Upper lobe of right lung (tissue), 1 donor: ENCODE measurements at regions not wholly inside any gene's neighbourhood (a gene's known extent, or its start where the extent isn't known, plus 50 kb on each side); places are given as distances from the start of the nearest gene placed in this dataset.
"Not testable (repeated sequence)": the region's sequence is repeated elsewhere in the genome, so short reads cannot be mapped to it uniquely, and the experiment has no call there.

Source experiments
- ATAC-seq: fragments of 200-7000 bp; cut with Tn5 transposase; one replicate; pipeline ENCODE4 v1.9.1; 2020; ENCODE audit warnings: mild to moderate bottlenecking, moderate library complexity
- DNase-seq: peaks from one replicate; pipeline ENCODE4 v3.0.0-alpha.2; 2020
- H3K27ac ChIP-seq: fragments of 200-600 bp; one replicate; pipeline ENCODE4 v1.8.0; 2022
- H3K27me3 ChIP-seq: fragments of 200-600 bp; one replicate; pipeline ENCODE4 v1.8.0; 2022; ENCODE audit warnings: mild to moderate bottlenecking
- H3K36me3 ChIP-seq: fragments of 200-600 bp; one replicate; pipeline ENCODE4 v1.8.0; 2022
- H3K4me1 ChIP-seq: fragments of 200-600 bp; one replicate; pipeline ENCODE4 v1.8.0; 2022
- H3K4me3 ChIP-seq: fragments of 200-600 bp; one replicate; pipeline ENCODE4 v1.8.0; 2022; ENCODE audit warnings: mild to moderate bottlenecking
- H3K9me3 ChIP-seq: fragments of 200-600 bp; one replicate; pipeline ENCODE4 v1.8.0; 2022
- intact Hi-C: fragments of 100-400 bp; cut with DNase I; formaldehyde crosslinking; loops from one replicate; pipeline ENCODE4 v1.11.0; 2022
- TF ChIP-seq, protein P1 (sequence below): fragments of 200-600 bp; IDR thresholded peaks from one replicate; pipeline ENCODE4 v1.8.0; 2022; ENCODE audit warnings: antibody characterized with exemption
- donor health status: DM: no; HTN: yes; CAD: no; lungs with severe emphysema.

DNA sequence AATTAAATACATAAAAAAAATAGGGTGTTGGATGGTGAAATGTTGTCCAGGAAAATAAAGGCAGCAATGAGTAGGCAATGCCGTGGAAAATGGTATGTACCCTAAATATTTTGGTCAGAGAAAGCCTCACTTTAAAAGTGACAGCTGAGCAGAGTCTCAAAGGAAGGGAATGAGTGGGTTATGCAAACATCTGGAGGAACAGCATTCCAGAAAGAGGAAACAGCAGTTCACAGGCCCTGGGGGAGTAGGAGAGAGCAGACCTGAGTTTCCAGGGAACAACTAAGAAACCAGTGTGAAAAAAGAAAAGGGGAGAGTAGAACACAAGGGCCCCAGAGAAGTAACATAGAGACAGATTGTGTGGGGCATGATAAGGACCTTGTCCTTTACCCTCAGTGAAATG lies 230.0 kb upstream of the CNTN3 start:
- TF ChIP-seq, protein P1, sequence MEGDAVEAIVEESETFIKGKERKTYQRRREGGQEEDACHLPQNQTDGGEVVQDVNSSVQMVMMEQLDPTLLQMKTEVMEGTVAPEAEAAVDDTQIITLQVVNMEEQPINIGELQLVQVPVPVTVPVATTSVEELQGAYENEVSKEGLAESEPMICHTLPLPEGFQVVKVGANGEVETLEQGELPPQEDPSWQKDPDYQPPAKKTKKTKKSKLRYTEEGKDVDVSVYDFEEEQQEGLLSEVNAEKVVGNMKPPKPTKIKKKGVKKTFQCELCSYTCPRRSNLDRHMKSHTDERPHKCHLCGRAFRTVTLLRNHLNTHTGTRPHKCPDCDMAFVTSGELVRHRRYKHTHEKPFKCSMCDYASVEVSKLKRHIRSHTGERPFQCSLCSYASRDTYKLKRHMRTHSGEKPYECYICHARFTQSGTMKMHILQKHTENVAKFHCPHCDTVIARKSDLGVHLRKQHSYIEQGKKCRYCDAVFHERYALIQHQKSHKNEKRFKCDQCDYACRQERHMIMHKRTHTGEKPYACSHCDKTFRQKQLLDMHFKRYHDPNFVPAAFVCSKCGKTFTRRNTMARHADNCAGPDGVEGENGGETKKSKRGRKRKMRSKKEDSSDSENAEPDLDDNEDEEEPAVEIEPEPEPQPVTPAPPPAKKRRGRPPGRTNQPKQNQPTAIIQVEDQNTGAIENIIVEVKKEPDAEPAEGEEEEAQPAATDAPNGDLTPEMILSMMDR: no peak
- intact Hi-C loops: no loop called here
- H3K36me3 ChIP-seq: no peaks in the 10 kb centered on the region
- DNase-seq (no peak), ATAC-seq (no peak)
- no peak overlapping the region for H3K4me3 ChIP-seq
- H3K27ac ChIP-seq: no peak overlapping the region
- H3K4me1 ChIP-seq: no peaks in the 10 kb centered on the region
- H3K27me3 ChIP-seq: no peaks in the 10 kb centered on the region
- H3K9me3 ChIP-seq: no peaks in the 10 kb centered on the region

DNA sequence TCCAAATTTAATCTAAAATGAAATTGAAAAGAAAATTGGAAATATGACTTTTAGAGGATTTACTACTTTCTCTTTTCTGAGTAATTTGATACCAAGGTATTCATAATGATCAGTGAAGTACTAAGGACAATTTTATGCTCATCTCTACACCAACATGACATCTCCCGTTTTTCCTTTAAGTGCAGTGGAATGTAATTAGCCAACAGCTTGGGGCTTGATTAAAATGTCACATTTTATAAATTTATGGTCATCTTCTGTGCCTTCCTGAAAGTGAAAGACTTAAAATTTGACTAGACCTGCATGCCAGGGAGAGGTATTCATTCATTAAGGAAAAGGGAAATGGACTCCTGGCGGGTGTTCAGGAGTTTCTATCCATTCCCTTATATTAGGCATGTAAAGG lies 228.2 kb upstream of the CNTN3 start:
- no peaks in the 10 kb centered on the region for H3K9me3 ChIP-seq
- no peak for DNase-seq
- H3K27me3 ChIP-seq: no peaks in the 10 kb centered on the region
- no peak overlapping the region for H3K4me3 ChIP-seq
- no peak for ATAC-seq
- TF ChIP-seq, protein P1: no peak
- H3K4me1 ChIP-seq: no peaks in the 10 kb centered on the region
- H3K36me3 ChIP-seq: no peaks in the 10 kb centered on the region
- H3K27ac ChIP-seq: no peak overlapping the region
- intact Hi-C loops: no loop called here

DNA sequence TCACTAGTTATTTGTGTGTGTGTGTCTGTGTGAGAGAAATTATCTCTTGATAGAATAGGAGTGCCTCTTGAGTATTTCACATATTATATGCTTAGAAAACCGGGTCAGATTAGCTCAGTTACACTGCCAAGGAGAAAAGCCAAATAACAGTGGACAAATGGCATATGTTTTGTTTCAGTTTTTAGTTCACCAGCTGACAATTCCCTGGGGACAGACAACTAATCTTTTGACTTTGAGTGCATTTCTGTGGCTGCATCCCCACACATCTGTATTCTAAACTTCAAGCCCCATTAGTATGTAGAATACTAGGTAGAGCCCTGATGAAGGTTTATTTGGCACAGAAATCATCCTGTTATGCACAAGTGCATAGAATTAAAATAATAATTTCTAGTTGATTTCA lies 227.7 kb upstream of the CNTN3 start:
- no peak overlapping the region for H3K4me3 ChIP-seq
- H3K36me3 ChIP-seq: no peaks in the 10 kb centered on the region
- no peaks in the 10 kb centered on the region for H3K9me3 ChIP-seq
- no peak for ATAC-seq
- TF ChIP-seq, protein P1: no peak
- no peak overlapping the region for H3K27ac ChIP-seq
- intact Hi-C loops: no loop called here
- H3K27me3 ChIP-seq: no peaks in the 10 kb centered on the region
- DNase-seq: no peak
- no peaks in the 10 kb centered on the region for H3K4me1 ChIP-seq

DNA sequence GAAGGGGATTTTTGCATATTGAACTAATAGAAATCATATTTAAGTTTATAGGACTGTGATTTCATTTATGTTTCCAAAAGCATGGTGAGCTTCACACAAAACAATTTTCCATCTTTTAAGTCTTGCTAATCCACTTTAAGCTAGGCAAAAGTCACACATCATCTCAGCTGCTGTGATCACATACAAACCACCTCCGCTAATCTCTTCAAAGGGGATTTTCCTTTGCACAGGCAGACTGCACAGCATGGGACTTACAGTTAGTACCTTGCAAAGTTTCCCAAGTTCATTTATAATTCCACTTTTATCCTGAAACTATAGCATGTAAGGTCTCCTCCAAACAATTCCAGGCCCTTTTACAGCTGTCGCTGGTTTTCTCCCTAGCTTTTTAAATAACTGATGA lies 225.1 kb upstream of the CNTN3 start:
- H3K36me3 ChIP-seq: no peaks in the 10 kb centered on the region
- H3K9me3 ChIP-seq: no peaks in the 10 kb centered on the region
- intact Hi-C loops: no loop called here
- H3K4me1 ChIP-seq: no peaks in the 10 kb centered on the region
- no peak overlapping the region for H3K27ac ChIP-seq
- ATAC-seq: no peak
- TF ChIP-seq, protein P1: no peak
- no peak overlapping the region for H3K4me3 ChIP-seq
- no peaks in the 10 kb centered on the region for H3K27me3 ChIP-seq
- no peak for DNase-seq

DNA sequence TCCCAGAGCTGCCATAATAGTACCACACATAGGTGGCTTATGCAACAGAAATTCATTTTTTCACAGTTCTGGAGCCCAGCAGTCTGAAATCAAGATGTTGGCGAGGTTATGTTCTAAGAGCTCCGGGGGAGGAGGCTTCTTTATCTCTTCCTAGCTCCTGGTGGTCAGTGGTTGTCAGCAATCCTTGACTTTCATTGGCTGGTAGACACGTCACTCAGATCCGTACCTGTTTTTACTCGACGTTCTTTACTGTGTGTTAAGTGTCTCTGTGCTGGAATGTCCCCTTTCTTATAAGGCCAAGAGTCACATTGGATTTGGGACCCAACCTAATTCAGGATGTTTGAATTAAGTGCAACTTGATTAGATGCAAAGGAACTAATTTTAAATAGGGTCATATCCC lies 218.5 kb upstream of the CNTN3 start:
- ATAC-seq: no peak
- Histone ChIP-seq H3K36me3 (no peaks in the 10 kb centered on the region), H3K9me3 (no peaks in the 10 kb centered on the region), H3K27me3 (no peaks in the 10 kb centered on the region), H3K4me3 (no peak overlapping the region), H3K27ac (no peak overlapping the region), H3K4me1 (no peaks in the 10 kb centered on the region)
- TF ChIP-seq, protein P1: no peak
- intact Hi-C loops: no loop called here
- DNase-seq: no peak

DNA sequence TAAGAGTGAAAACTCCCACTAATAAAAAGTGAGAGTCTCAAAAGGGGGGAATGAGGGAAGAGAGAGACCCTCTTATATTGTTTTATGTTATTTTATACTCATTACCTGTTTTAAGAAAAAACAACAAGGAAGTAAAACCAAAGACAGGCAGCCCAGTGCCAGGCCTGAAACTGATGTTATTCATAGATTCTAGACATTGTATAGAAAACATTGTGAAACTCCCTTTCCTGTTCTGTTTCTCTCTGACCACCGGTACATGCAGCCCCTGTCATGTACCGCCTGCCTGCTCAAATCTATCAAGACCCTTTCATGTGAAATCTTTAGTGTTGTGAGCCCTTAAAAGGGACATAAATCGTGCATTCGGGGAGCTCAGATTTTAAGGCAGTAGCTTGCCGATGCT lies 216.4 kb upstream of the CNTN3 start:
- intact Hi-C loops: not testable (repeated sequence)

DNA sequence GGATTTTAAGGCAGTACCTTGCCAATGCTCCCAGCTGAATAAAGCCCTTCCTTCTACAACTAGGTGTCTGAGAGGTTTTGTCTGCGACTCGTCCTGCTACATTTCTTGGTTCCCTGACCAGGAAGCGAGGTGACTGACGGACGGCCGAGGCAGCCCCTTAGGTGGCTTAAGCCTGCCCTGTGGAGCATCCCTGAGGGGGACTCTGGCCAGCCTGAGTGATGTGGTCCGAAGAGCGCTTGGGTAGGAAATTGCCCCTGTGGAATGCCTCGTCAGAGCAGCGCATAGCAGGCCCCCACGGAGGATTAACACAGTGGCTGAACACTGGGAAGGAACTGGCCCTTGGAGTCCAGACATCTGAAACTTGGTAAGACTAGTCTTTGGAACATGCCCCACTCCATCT lies 210.9 kb upstream of the CNTN3 start:
- H3K27me3 ChIP-seq, H3K27ac ChIP-seq, intact Hi-C loops, H3K36me3 ChIP-seq, DNase-seq, H3K4me3 ChIP-seq, H3K4me1 ChIP-seq, ATAC-seq, H3K9me3 ChIP-seq: not testable (repeated sequence)

More for the DNA sequence above, 216.4 kb upstream of the CNTN3 start:
- not testable (repeated sequence) for H3K36me3 ChIP-seq, DNase-seq, H3K9me3 ChIP-seq, H3K27ac ChIP-seq, ATAC-seq, H3K27me3 ChIP-seq, H3K4me3 ChIP-seq, H3K4me1 ChIP-seq
